Stimulated activated naive CD8-positive, alpha-beta T cell treated with anti-CD3 and anti-CD28 coated beads, Interleukin-15, Interleukin-2, amounts not matched to agents 100 ng/mL and 50 ng/mL, for 24 hours (primary cell): ENCODE measurements at regions not wholly inside any gene's neighbourhood (a gene's known extent, or its start where the extent isn't known, plus 50 kb on each side); places are given as distances from the start of the nearest gene placed in this dataset.
A peak's percentile ranks its signal among the peaks of the same experiment; 100 is the strongest.
"Not testable (repeated sequence)": the region's sequence is repeated elsewhere in the genome, so short reads cannot be mapped to it uniquely, and the experiment has no call there.

ENCODE experiments used
- H3K27ac Mint-ChIP-seq: one replicate; pipeline ENCODE4 v1.8.0; 2021; ENCODE audit warnings: mild to moderate bottlenecking, mixed read lengths
- H3K27me3 Mint-ChIP-seq: one replicate; pipeline ENCODE4 v1.8.0; 2021; ENCODE audit warnings: mixed read lengths
- H3K36me3 Mint-ChIP-seq: one replicate; pipeline ENCODE4 v1.8.0; 2021; ENCODE audit warnings: low read depth, mixed read lengths
- H3K4me1 Mint-ChIP-seq: one replicate; pipeline ENCODE4 v1.8.0; 2021; ENCODE audit warnings: low read depth, mixed read lengths
- H3K4me3 Mint-ChIP-seq: one replicate; pipeline ENCODE4 v1.8.0; 2021; ENCODE audit warnings: mild to moderate bottlenecking, mixed read lengths
- H3K9me3 Mint-ChIP-seq: one replicate; pipeline ENCODE4 v1.8.0; 2021; ENCODE audit warnings: mixed read lengths

- peaks cover 3% of the 10 kb centered on the region for H3K36me3 Mint-ChIP-seq
- H3K27me3 Mint-ChIP-seq = no peaks in the 10 kb centered on the region
- H3K4me1 Mint-ChIP-seq = peaks cover 38% of the 10 kb centered on the region
- H3K27ac Mint-ChIP-seq = no peak overlapping the region
- no peak overlapping the region for H3K4me3 Mint-ChIP-seq
- H3K9me3 Mint-ChIP-seq = no peaks in the 10 kb centered on the region
Observed at GRCh38 chr11:104700609-104701008, 197.7 kb downstream of the CASP12 start.

GRCh38 chr11:104699981-104700380, 198.3 kb downstream of the CASP12 start:
- H3K36me3 Mint-ChIP-seq = peaks cover 3% of the 10 kb centered on the region
- no peaks in the 10 kb centered on the region for H3K9me3 Mint-ChIP-seq
- no peaks in the 10 kb centered on the region for H3K27me3 Mint-ChIP-seq
- H3K4me3 Mint-ChIP-seq = no peak overlapping the region
- H3K4me1 Mint-ChIP-seq = peaks cover 33% of the 10 kb centered on the region
- H3K27ac Mint-ChIP-seq = no peak overlapping the region

- Mint-ChIP-seq H3K4me1 (peaks cover 19% of the 10 kb centered on the region), H3K27me3 (no peaks in the 10 kb centered on the region), H3K4me3 (no peak overlapping the region), H3K36me3 (no peaks in the 10 kb centered on the region), H3K27ac (no peak overlapping the region), H3K9me3 (peaks cover 3% of the 10 kb centered on the region)
Observed at GRCh38 chr11:104695065-104695463, 203.2 kb downstream of the CASP12 start.

GRCh38 chr11:104694259-104695064, 203.8 kb downstream of the CASP12 start:
- H3K4me3 Mint-ChIP-seq = no peak overlapping the region
- H3K27me3 Mint-ChIP-seq = no peaks in the 10 kb centered on the region
- peak overlapping the region; percentile 53 for H3K27ac Mint-ChIP-seq
- peaks cover 20% of the 10 kb centered on the region for H3K4me1 Mint-ChIP-seq
- no peaks in the 10 kb centered on the region for H3K36me3 Mint-ChIP-seq
- H3K9me3 Mint-ChIP-seq = peaks cover 3% of the 10 kb centered on the region

GRCh38 chr11:104692751-104693150, 205.5 kb downstream of the CASP12 start:
- Mint-ChIP-seq H3K27ac (no peak overlapping the region), H3K36me3 (no peaks in the 10 kb centered on the region), H3K9me3 (peaks cover 3% of the 10 kb centered on the region), H3K4me1 (peaks cover 34% of the 10 kb centered on the region), H3K27me3 (no peaks in the 10 kb centered on the region), H3K4me3 (no peak overlapping the region)

DNA sequence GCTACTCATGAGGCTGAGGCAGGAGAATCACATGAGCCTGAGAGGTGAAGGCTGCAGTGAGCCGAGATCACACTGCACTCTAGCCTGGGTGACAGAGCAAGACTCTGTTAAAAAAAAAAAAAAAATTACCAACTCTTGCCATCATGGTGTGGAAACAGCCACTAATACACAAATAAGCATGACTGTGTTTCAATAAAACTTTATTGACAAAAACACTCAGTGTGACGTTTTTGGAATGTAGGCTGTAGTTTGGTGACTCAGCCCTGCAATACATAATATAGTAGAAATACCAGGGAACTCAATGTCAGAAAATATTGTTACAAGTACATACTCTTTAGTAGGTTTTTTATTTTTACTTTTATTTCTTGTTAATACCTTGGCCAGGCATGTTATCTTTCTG, 207.1 kb downstream of the CASP12 start:
- Mint-ChIP-seq H3K27ac (no peak overlapping the region), H3K36me3 (no peaks in the 10 kb centered on the region), H3K4me1 (peaks cover 34% of the 10 kb centered on the region), H3K9me3 (peaks cover 3% of the 10 kb centered on the region), H3K4me3 (no peak overlapping the region), H3K27me3 (no peaks in the 10 kb centered on the region)

DNA sequence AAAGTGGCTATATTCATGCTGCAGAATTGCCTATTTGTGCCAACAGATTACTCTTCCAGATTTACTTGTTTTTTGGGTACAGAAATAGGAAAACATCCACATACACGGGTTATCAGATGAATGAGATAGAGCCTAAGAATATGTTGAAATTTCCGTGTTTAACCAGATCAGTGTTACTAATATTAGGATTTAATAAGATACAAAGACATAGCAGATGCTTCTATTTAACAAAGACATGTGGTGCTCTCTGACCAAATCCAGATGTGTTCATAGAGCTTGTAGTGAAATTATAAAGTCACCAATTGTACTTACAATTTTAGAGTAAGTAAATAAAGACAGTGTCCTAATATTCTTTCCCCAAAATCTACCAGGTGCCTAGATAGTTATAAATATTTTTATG, 208.0 kb downstream of the CASP12 start:
- Mint-ChIP-seq H3K27ac (no peak overlapping the region), H3K9me3 (peaks cover 3% of the 10 kb centered on the region), H3K36me3 (no peaks in the 10 kb centered on the region), H3K27me3 (no peaks in the 10 kb centered on the region), H3K4me3 (no peak overlapping the region), H3K4me1 (peaks cover 34% of the 10 kb centered on the region)

DNA sequence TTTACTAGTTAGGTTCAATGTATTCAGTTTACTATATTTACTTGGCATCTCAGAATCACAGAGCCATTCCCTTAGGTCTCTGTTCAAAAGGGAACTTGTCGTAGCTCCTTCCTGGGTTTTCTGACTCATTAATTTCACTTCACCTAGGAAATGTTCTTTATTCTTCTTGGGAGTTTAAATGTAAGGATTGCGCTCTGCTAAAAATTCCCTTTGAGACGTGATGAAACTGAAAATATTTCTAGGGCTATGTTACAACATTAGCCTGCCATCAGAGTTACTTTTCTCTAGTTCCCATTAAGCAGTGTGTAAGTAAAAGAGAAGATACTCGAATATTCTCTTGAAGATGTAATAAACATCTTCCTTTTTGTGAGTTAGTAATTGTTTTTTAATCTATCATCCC, 209.5 kb downstream of the CASP12 start:
- no peak overlapping the region for H3K4me3 Mint-ChIP-seq
- no peaks in the 10 kb centered on the region for H3K27me3 Mint-ChIP-seq
- peaks cover 20% of the 10 kb centered on the region for H3K4me1 Mint-ChIP-seq
- no peak overlapping the region for H3K27ac Mint-ChIP-seq
- H3K36me3 Mint-ChIP-seq = no peaks in the 10 kb centered on the region
- peaks cover 3% of the 10 kb centered on the region for H3K9me3 Mint-ChIP-seq

DNA sequence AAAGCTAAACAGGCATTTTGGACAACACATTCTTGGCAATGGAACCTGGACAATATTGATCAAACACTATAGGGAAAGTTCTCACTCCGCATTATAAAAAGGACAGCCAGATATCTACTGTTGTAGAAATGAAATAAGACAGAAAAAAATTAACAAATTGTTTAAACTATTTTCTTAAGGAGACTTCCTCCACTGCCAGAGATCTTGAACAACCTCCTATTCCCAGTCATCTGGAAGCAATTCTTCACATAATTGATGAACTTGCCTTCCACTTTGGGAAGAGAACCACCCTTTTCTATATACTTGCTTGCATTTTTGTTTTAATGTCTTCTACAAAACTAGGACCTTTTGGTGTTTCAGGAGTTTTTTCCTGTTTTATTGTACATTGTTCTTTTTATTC, 216.1 kb downstream of the CASP12 start:
- no peak overlapping the region for H3K4me3 Mint-ChIP-seq

DNA sequence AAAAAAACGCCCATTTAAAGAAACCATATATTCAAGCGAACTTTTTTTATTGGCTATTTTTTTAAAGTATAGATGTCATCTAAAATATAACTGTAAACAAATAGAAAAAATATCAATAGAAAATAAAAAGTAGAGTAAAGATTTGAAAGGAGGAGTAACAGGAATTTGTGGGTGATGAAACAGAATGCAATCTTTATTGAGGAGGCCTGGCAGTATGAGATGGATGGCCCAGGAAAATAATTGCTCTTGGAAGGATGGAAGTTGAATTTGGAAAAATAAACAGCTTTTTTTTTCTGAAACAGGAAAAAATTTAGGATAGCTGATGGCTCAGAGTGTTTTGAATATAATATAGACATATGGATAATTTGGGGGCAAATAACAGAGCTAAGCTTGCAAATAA, 219.0 kb downstream of the CASP12 start:
- H3K27me3 Mint-ChIP-seq = no peaks in the 10 kb centered on the region
- H3K4me3 Mint-ChIP-seq = no peak overlapping the region
- peaks cover 6% of the 10 kb centered on the region for H3K4me1 Mint-ChIP-seq
- no peak overlapping the region for H3K27ac Mint-ChIP-seq
- no peaks in the 10 kb centered on the region for H3K9me3 Mint-ChIP-seq
- no peaks in the 10 kb centered on the region for H3K36me3 Mint-ChIP-seq

More for the DNA sequence above, 216.1 kb downstream of the CASP12 start:
- Mint-ChIP-seq H3K27me3 (no peaks in the 10 kb centered on the region), H3K9me3 (no peaks in the 10 kb centered on the region), H3K4me1 (peaks cover 4% of the 10 kb centered on the region), H3K27ac (no peak overlapping the region), H3K36me3 (no peaks in the 10 kb centered on the region)

DNA sequence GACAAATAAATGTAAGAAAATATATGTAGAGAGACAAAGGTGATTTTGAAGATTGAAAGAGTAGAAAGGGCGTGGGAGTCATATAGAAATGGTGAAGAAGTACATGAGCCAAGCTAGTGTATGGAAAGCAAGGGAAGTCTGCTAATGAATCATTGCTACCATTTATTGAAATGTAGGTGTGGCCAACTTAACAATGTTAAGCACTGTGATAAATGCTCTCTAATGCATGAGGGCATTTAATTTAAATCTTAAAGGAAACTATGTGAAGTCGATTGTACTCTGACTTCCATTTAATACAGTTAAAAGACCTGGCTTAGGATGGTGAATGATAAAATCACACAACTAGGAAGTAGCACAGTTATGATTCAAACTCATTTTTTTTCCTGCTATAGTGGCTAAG, 219.9 kb downstream of the CASP12 start:
- no peak overlapping the region for H3K27ac Mint-ChIP-seq
- H3K9me3 Mint-ChIP-seq = no peaks in the 10 kb centered on the region
- H3K36me3 Mint-ChIP-seq = no peaks in the 10 kb centered on the region
- peaks cover 8% of the 10 kb centered on the region for H3K4me1 Mint-ChIP-seq
- H3K27me3 Mint-ChIP-seq = no peaks in the 10 kb centered on the region
- no peak overlapping the region for H3K4me3 Mint-ChIP-seq

DNA sequence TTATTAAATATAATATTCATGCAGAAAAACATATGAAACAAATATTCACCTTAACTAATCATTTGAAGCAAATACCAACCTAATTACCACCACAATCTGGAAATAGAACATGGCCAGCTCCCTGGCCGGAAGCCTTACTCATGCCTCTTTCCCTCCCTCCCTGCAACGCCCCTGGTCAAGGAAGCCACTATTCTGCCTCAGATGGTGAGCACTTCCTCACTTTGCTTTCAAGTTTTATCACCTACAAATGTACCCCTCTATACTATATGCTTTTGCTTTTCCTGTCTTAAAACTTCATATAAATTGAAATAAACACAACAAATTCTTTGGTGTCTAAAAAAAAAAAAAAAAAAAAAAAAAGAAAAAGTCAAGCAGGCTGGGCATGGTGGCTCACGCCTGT, 221.2 kb downstream of the CASP12 start:
- not testable (repeated sequence) for H3K27ac Mint-ChIP-seq, H3K4me3 Mint-ChIP-seq, H3K9me3 Mint-ChIP-seq, H3K36me3 Mint-ChIP-seq, H3K4me1 Mint-ChIP-seq, H3K27me3 Mint-ChIP-seq

DNA sequence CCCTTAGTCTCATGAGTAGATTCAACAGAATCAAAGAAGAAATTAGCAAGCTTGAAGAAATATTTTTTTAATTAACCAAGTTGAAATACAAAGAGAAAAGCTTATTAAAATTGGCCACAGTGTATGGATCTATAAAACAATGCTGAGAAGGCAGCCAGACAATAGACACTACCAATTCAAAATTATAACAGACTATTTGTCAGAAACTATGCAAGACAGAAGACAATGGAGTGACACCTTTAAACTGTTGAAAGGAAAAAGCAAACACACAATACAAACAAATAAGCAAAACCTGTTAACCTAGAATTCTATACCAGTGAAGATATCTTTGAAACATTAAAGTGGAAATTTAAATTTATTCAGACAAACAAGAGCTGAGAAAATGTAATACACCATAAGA, 225.4 kb downstream of the CASP12 start:
- Mint-ChIP-seq H3K9me3 (no peaks in the 10 kb centered on the region), H3K36me3 (no peaks in the 10 kb centered on the region), H3K4me1 (peaks cover 17% of the 10 kb centered on the region), H3K27ac (no peak overlapping the region), H3K27me3 (no peaks in the 10 kb centered on the region), H3K4me3 (no peak overlapping the region)

DNA sequence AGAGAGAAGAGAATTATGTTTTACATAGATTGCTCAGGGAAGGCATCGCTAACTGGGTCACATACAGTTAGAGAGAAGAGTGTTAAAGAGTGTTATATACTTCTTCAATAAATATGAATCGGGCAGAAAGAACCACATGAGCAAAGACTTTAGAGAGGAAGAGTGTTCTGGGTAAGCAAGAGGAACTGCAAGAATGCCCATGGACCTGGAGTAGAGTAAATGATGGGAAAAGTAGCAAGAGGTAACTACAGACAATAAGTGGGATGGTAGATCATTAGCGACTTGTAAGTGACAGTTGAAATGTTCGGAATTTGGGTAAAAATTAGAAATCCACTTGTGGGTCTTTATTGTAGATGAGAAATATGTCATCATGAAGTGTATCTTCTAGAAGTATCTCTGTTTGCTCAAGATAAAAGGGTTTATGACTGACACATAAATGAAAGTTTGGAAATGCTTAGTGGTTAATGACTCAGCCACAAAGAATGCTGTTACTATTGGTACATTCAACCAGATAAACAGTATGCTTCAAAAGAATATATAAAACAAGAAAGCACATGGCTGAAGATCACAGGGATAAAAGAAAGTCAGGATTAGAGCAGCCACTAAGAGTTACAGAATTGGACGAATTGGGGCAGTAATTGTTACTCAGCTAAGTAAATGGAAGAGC, 229.3 kb downstream of the CASP12 start:
- Mint-ChIP-seq H3K9me3 (no peaks in the 10 kb centered on the region), H3K4me3 (no peak overlapping the region), H3K27me3 (no peaks in the 10 kb centered on the region), H3K36me3 (no peaks in the 10 kb centered on the region), H3K27ac (no peak overlapping the region), H3K4me1 (peaks cover 14% of the 10 kb centered on the region)

GRCh38 chr11:104666624-104667023, 231.6 kb downstream of the CASP12 start:
- Mint-ChIP-seq H3K4me3 (no peak overlapping the region), H3K4me1 (peaks cover 14% of the 10 kb centered on the region), H3K36me3 (no peaks in the 10 kb centered on the region), H3K27ac (no peak overlapping the region), H3K9me3 (no peaks in the 10 kb centered on the region), H3K27me3 (no peaks in the 10 kb centered on the region)

DNA sequence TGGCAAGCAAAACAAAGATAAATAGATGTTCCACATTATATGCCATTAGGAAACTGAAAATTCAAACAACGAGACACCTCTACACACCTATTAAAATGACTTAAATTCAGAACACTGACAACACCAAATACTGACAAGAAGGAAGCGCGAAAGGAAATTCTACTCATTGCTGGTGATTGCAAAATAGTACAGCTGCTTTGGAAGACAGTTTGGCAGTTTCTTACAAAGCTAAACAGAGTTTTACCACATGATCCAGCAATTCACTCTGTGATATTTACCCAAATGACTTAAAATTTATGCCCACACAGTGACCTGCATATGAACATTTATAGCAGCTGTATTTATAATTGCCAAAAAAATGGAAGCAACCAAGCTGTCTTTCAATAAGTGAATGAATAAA, 232.6 kb downstream of the CASP12 start:
- no peak overlapping the region for H3K27ac Mint-ChIP-seq
- H3K4me3 Mint-ChIP-seq = no peak overlapping the region
- no peaks in the 10 kb centered on the region for H3K27me3 Mint-ChIP-seq
- no peaks in the 10 kb centered on the region for H3K36me3 Mint-ChIP-seq
- H3K4me1 Mint-ChIP-seq = peaks cover 14% of the 10 kb centered on the region
- H3K9me3 Mint-ChIP-seq = no peaks in the 10 kb centered on the region
